ENCODE measurements at regions not wholly inside any gene's neighbourhood (a gene's known extent, or its start where the extent isn't known, plus 50 kb on each side); places are given as distances from the start of the nearest gene placed in this dataset.

- Histone ChIP-seq H3K4me3 (ENCODE audit: low read depth, low read length) (no peak overlapping the region), H3K36me3 (ENCODE audit: control insufficient read depth, insufficient read depth, low read length) (no peaks in the 10 kb centered on the region), H3K27me3 (ENCODE audit: control insufficient read depth, insufficient read depth, low read length) (no peaks in the 10 kb centered on the region)
- TF ChIP-seq CTCF (IDR thresholded peaks at IDR 0.05; ENCODE audit: insufficient read depth, low read length, poor library complexity, severe bottlenecking), result no peak
- DNase-seq (ENCODE audit: low read depth), result no peak
Measured at GRCh38 chr4:151908734-151909497, 148.1 kb upstream of the GATB start.

- Histone ChIP-seq H3K36me3 (ENCODE audit: control insufficient read depth, insufficient read depth, low read length) (no peaks in the 10 kb centered on the region), H3K4me3 (ENCODE audit: low read depth, low read length) (no peak overlapping the region), H3K27me3 (ENCODE audit: control insufficient read depth, insufficient read depth, low read length) (no peaks in the 10 kb centered on the region)
- DNase-seq (ENCODE audit: low read depth), result no peak
- no peak for TF ChIP-seq CTCF (IDR thresholded peaks at IDR 0.05; ENCODE audit: insufficient read depth, low read length, poor library complexity, severe bottlenecking)
Measured at GRCh38 chr4:151908201-151908600, 147.4 kb upstream of the GATB start.

GRCh38 chr4:151906438-151906837 lies 145.6 kb upstream of the GATB start:
- Histone ChIP-seq H3K27me3 (ENCODE audit: control insufficient read depth, insufficient read depth, low read length) (no peaks in the 10 kb centered on the region), H3K36me3 (ENCODE audit: control insufficient read depth, insufficient read depth, low read length) (no peaks in the 10 kb centered on the region), H3K4me3 (ENCODE audit: low read depth, low read length) (no peak overlapping the region)
- no peak for TF ChIP-seq CTCF (IDR thresholded peaks at IDR 0.05; ENCODE audit: insufficient read depth, low read length, poor library complexity, severe bottlenecking)
- no peak for DNase-seq (ENCODE audit: low read depth)

GRCh38 chr4:151905197-151905596 lies 144.4 kb upstream of the GATB start:
- TF ChIP-seq CTCF (IDR thresholded peaks at IDR 0.05; ENCODE audit: insufficient read depth, low read length, poor library complexity, severe bottlenecking), result no peak
- no peaks in the 10 kb centered on the region for H3K36me3 ChIP-seq (ENCODE audit: control insufficient read depth, insufficient read depth, low read length)
- DNase-seq (ENCODE audit: low read depth), result no peak
- no peak overlapping the region for H3K4me3 ChIP-seq (ENCODE audit: low read depth, low read length)
- H3K27me3 ChIP-seq (ENCODE audit: control insufficient read depth, insufficient read depth, low read length), result no peaks in the 10 kb centered on the region

GRCh38 chr4:151901631-151902030 lies 140.8 kb upstream of the GATB start:
- H3K36me3 ChIP-seq (ENCODE audit: control insufficient read depth, insufficient read depth, low read length), result no peaks in the 10 kb centered on the region
- no peak for DNase-seq (ENCODE audit: low read depth)
- TF ChIP-seq CTCF (IDR thresholded peaks at IDR 0.05; ENCODE audit: insufficient read depth, low read length, poor library complexity, severe bottlenecking), result no peak
- H3K4me3 ChIP-seq (ENCODE audit: low read depth, low read length), result no peak overlapping the region
- H3K27me3 ChIP-seq (ENCODE audit: control insufficient read depth, insufficient read depth, low read length), result no peaks in the 10 kb centered on the region

GRCh38 chr4:151896880-151897279 lies 136.1 kb upstream of the GATB start:
- Histone ChIP-seq H3K4me3 (ENCODE audit: low read depth, low read length) (no peak overlapping the region), H3K36me3 (ENCODE audit: control insufficient read depth, insufficient read depth, low read length) (no peaks in the 10 kb centered on the region), H3K27me3 (ENCODE audit: control insufficient read depth, insufficient read depth, low read length) (no peaks in the 10 kb centered on the region)
- no peak for TF ChIP-seq CTCF (IDR thresholded peaks at IDR 0.05; ENCODE audit: insufficient read depth, low read length, poor library complexity, severe bottlenecking)
- no peak for DNase-seq (ENCODE audit: low read depth)
